Activated naive CD4-positive, alpha-beta T cell treated with anti-CD3 and anti-CD28 coated beads, Interleukin-2, amount 10 ng/mL, durations not matched to agents 7 days and 5 days (primary cell): ENCODE measurements at regions not wholly inside any gene's neighbourhood (a gene's known extent, or its start where the extent isn't known, plus 50 kb on each side); places are given as distances from the start of the nearest gene placed in this dataset.

ENCODE experiments used
- CTCF ChIA-PET: fragments of 350-600 bp; sonication (Branson Sonifier 250); formaldehyde crosslinking; loops from one replicate; lab custom pipeline; 2021; ENCODE audit warnings: antibody characterized with exemption; lab: Charles Lee
- DNase-seq: peaks from one replicate; pipeline ENCODE4 v3.0.0-alpha.2; 2020
- H3K27ac Mint-ChIP-seq: one replicate; pipeline ENCODE4 v1.8.0; 2021; ENCODE audit warnings: mild to moderate bottlenecking, moderate library complexity, mixed read lengths
- H3K27me3 Mint-ChIP-seq: one replicate; pipeline ENCODE4 v1.8.0; 2021; ENCODE audit warnings: mild to moderate bottlenecking, mixed read lengths
- H3K36me3 Mint-ChIP-seq: one replicate; pipeline ENCODE4 v1.8.0; 2021; ENCODE audit warnings: mixed read lengths
- H3K4me1 Mint-ChIP-seq: one replicate; pipeline ENCODE4 v1.8.0; 2021; ENCODE audit warnings: mixed read lengths
- H3K4me3 Mint-ChIP-seq: one replicate; pipeline ENCODE4 v1.8.0; 2021; ENCODE audit warnings: mild to moderate bottlenecking, moderate library complexity, mixed read lengths
- H3K9me3 Mint-ChIP-seq: one replicate; pipeline ENCODE4 v1.8.0; 2021; ENCODE audit warnings: mixed read lengths

GRCh38 chr2:45209875-45210274, 200.6 kb upstream of the SIX2 start:
- Mint-ChIP-seq H3K4me1 (no peaks in the 10 kb centered on the region), H3K36me3 (no peaks in the 10 kb centered on the region), H3K27ac (no peak overlapping the region), H3K27me3 (no peaks in the 10 kb centered on the region), H3K9me3 (no peaks in the 10 kb centered on the region), H3K4me3 (no peak overlapping the region)
- no peak for DNase-seq
- CTCF ChIA-PET: no interaction called here

- no peak for DNase-seq
- CTCF ChIA-PET: interaction anchor here (0.6 kb wide), 1 partner anchor 735 kb away, joined by 3 read pairs; no protein-coding TSS in a partner anchor
- Mint-ChIP-seq H3K4me1 (no peaks in the 10 kb centered on the region), H3K27ac (no peak overlapping the region), H3K4me3 (no peak overlapping the region), H3K9me3 (no peaks in the 10 kb centered on the region), H3K27me3 (peaks cover 2% of the 10 kb centered on the region), H3K36me3 (no peaks in the 10 kb centered on the region)
These were observed 200.1 kb upstream of the SIX2 start for GRCh38 chr2:45209302-45209701.

- no peak overlapping the region for H3K27ac Mint-ChIP-seq
- H3K36me3 Mint-ChIP-seq: no peaks in the 10 kb centered on the region
- no peak overlapping the region for H3K4me3 Mint-ChIP-seq
- no peaks in the 10 kb centered on the region for H3K9me3 Mint-ChIP-seq
- H3K4me1 Mint-ChIP-seq: no peaks in the 10 kb centered on the region
- CTCF ChIA-PET: no interaction called here
- H3K27me3 Mint-ChIP-seq: peaks cover 7% of the 10 kb centered on the region
- DNase-seq: no peak
These were observed 197.8 kb upstream of the SIX2 start for GRCh38 chr2:45207101-45207500.

GRCh38 chr2:45205985-45206384, 196.7 kb upstream of the SIX2 start:
- Mint-ChIP-seq H3K27ac (no peak overlapping the region), H3K4me1 (no peaks in the 10 kb centered on the region), H3K27me3 (peaks cover 7% of the 10 kb centered on the region), H3K9me3 (no peaks in the 10 kb centered on the region), H3K36me3 (no peaks in the 10 kb centered on the region), H3K4me3 (no peak overlapping the region)
- no peak for DNase-seq
- CTCF ChIA-PET: no interaction called here

- H3K4me3 Mint-ChIP-seq: no peak overlapping the region
- H3K27ac Mint-ChIP-seq: no peak overlapping the region
- no peaks in the 10 kb centered on the region for H3K36me3 Mint-ChIP-seq
- no peaks in the 10 kb centered on the region for H3K9me3 Mint-ChIP-seq
- no peak for DNase-seq
- CTCF ChIA-PET: no interaction called here
- peaks cover 7% of the 10 kb centered on the region for H3K27me3 Mint-ChIP-seq
- no peaks in the 10 kb centered on the region for H3K4me1 Mint-ChIP-seq
These were observed 196.2 kb upstream of the SIX2 start for GRCh38 chr2:45205480-45205879.

- CTCF ChIA-PET: no interaction called here
These were observed 194.1 kb upstream of the SIX2 start for GRCh38 chr2:45203400-45203799.

GRCh38 chr2:45199973-45200372, 190.7 kb upstream of the SIX2 start:
- Mint-ChIP-seq H3K4me1 (no peaks in the 10 kb centered on the region), H3K27ac (no peak overlapping the region), H3K36me3 (no peaks in the 10 kb centered on the region), H3K4me3 (no peak overlapping the region), H3K27me3 (peaks cover 7% of the 10 kb centered on the region), H3K9me3 (no peaks in the 10 kb centered on the region)
- CTCF ChIA-PET: no interaction called here
- no peak for DNase-seq

More at GRCh38 chr2:45203400-45203799, 194.1 kb upstream of the SIX2 start:
- no peak for DNase-seq
- H3K27me3 Mint-ChIP-seq: peaks cover 7% of the 10 kb centered on the region
- no peaks in the 10 kb centered on the region for H3K4me1 Mint-ChIP-seq
- H3K36me3 Mint-ChIP-seq: no peaks in the 10 kb centered on the region
- no peak overlapping the region for H3K27ac Mint-ChIP-seq
- H3K4me3 Mint-ChIP-seq: no peak overlapping the region
- H3K9me3 Mint-ChIP-seq: no peaks in the 10 kb centered on the region

GRCh38 chr2:45195916-45196315, 186.7 kb upstream of the SIX2 start:
- Mint-ChIP-seq H3K4me1 (no peaks in the 10 kb centered on the region), H3K36me3 (no peaks in the 10 kb centered on the region), H3K4me3 (no peak overlapping the region), H3K9me3 (no peaks in the 10 kb centered on the region), H3K27ac (no peak overlapping the region), H3K27me3 (peaks cover 5% of the 10 kb centered on the region)
- no peak for DNase-seq
- CTCF ChIA-PET: no interaction called here

GRCh38 chr2:45194596-45194995, 185.3 kb upstream of the SIX2 start:
- H3K4me1 Mint-ChIP-seq: no peaks in the 10 kb centered on the region
- no peaks in the 10 kb centered on the region for H3K36me3 Mint-ChIP-seq
- no peak overlapping the region for H3K27ac Mint-ChIP-seq
- peaks cover 10% of the 10 kb centered on the region for H3K27me3 Mint-ChIP-seq
- H3K9me3 Mint-ChIP-seq: no peaks in the 10 kb centered on the region
- no peak overlapping the region for H3K4me3 Mint-ChIP-seq
- CTCF ChIA-PET: no interaction called here
- DNase-seq: no peak

GRCh38 chr2:45193581-45193980, 184.3 kb upstream of the SIX2 start:
- H3K4me1 Mint-ChIP-seq: no peaks in the 10 kb centered on the region
- H3K4me3 Mint-ChIP-seq: no peak overlapping the region
- no peaks in the 10 kb centered on the region for H3K36me3 Mint-ChIP-seq
- DNase-seq: no peak
- CTCF ChIA-PET: no interaction called here
- H3K27me3 Mint-ChIP-seq: peaks cover 14% of the 10 kb centered on the region
- H3K9me3 Mint-ChIP-seq: no peaks in the 10 kb centered on the region
- H3K27ac Mint-ChIP-seq: no peak overlapping the region

- DNase-seq: no peak
- Mint-ChIP-seq H3K27me3 (peaks cover 17% of the 10 kb centered on the region), H3K9me3 (no peaks in the 10 kb centered on the region), H3K4me1 (no peaks in the 10 kb centered on the region), H3K36me3 (no peaks in the 10 kb centered on the region), H3K4me3 (no peak overlapping the region), H3K27ac (no peak overlapping the region)
- CTCF ChIA-PET: no interaction called here
These were observed 183.7 kb upstream of the SIX2 start for GRCh38 chr2:45192991-45193390.

- H3K4me1 Mint-ChIP-seq: no peaks in the 10 kb centered on the region
- no peak for DNase-seq
- no peak overlapping the region for H3K27ac Mint-ChIP-seq
- H3K4me3 Mint-ChIP-seq: no peak overlapping the region
- no peaks in the 10 kb centered on the region for H3K36me3 Mint-ChIP-seq
- no peaks in the 10 kb centered on the region for H3K9me3 Mint-ChIP-seq
- CTCF ChIA-PET: no interaction called here
- peaks cover 17% of the 10 kb centered on the region for H3K27me3 Mint-ChIP-seq
These were observed 183.2 kb upstream of the SIX2 start for GRCh38 chr2:45192481-45192880.

- no peak for DNase-seq
- Mint-ChIP-seq H3K4me3 (no peak overlapping the region), H3K4me1 (no peaks in the 10 kb centered on the region), H3K27me3 (peaks cover 17% of the 10 kb centered on the region), H3K27ac (no peak overlapping the region), H3K9me3 (no peaks in the 10 kb centered on the region), H3K36me3 (no peaks in the 10 kb centered on the region)
- CTCF ChIA-PET: no interaction called here
These were observed 182.7 kb upstream of the SIX2 start for GRCh38 chr2:45191976-45192375.

GRCh38 chr2:45191146-45191863, 182.1 kb upstream of the SIX2 start:
- H3K36me3 Mint-ChIP-seq: no peaks in the 10 kb centered on the region
- H3K27ac Mint-ChIP-seq: no peak overlapping the region
- no peaks in the 10 kb centered on the region for H3K4me1 Mint-ChIP-seq
- H3K4me3 Mint-ChIP-seq: no peak overlapping the region
- CTCF ChIA-PET: no interaction called here
- H3K9me3 Mint-ChIP-seq: no peaks in the 10 kb centered on the region
- no peak for DNase-seq
- H3K27me3 Mint-ChIP-seq: peaks cover 17% of the 10 kb centered on the region

GRCh38 chr2:45190481-45190942, 181.3 kb upstream of the SIX2 start:
- Mint-ChIP-seq H3K4me1 (no peaks in the 10 kb centered on the region), H3K4me3 (no peak overlapping the region), H3K36me3 (no peaks in the 10 kb centered on the region), H3K27ac (no peak overlapping the region), H3K27me3 (peaks cover 17% of the 10 kb centered on the region), H3K9me3 (no peaks in the 10 kb centered on the region)
- CTCF ChIA-PET: no interaction called here
- no peak for DNase-seq
